GM19324 (cell line): ENCODE measurements at regions not wholly inside any gene's neighbourhood (a gene's known extent, or its start where the extent isn't known, plus 50 kb on each side); places are given as distances from the start of the nearest gene placed in this dataset.

Experiments used
- ATAC-seq: cut with Tn5 transposase; IDR thresholded peaks from one replicate; pipeline ENCODE4 v1.9.1; 2021; ENCODE audit warnings: mild to moderate bottlenecking, moderate library complexity; ENCODE audit not compliant: unreplicated experiment, low FRiP score

- no peak for ATAC-seq
Measured at GRCh38 chr16:85971902-85972638, 73.1 kb downstream of the IRF8 start.

- no peak for ATAC-seq
Measured at GRCh38 chr16:85974428-85975375, 75.7 kb downstream of the IRF8 start.

- ATAC-seq = no peak
Measured at GRCh38 chr16:85975451-85975981, 76.6 kb downstream of the IRF8 start.

- ATAC-seq = no peak
Measured at GRCh38 chr16:85978291-85978775, 79.4 kb downstream of the IRF8 start.

GRCh38 chr16:85978976-85979375, 80.0 kb downstream of the IRF8 start:
- ATAC-seq = no peak

GRCh38 chr16:85979605-85980004, 80.6 kb downstream of the IRF8 start:
- no peak for ATAC-seq

- ATAC-seq = no peak
Measured at GRCh38 chr16:85980686-85981085, 81.7 kb downstream of the IRF8 start.

GRCh38 chr16:85981826-85982562, 83.0 kb downstream of the IRF8 start:
- no peak for ATAC-seq

- ATAC-seq = no peak
Measured at GRCh38 chr16:85982563-85982939, 83.6 kb downstream of the IRF8 start.

GRCh38 chr16:85983064-85983463, 84.1 kb downstream of the IRF8 start:
- no peak for ATAC-seq

- no peak for ATAC-seq
Measured at GRCh38 chr16:85983606-85984230, 84.8 kb downstream of the IRF8 start.

GRCh38 chr16:85984231-85984880, 85.4 kb downstream of the IRF8 start:
- no peak for ATAC-seq

- ATAC-seq = no peak
Measured at GRCh38 chr16:85984947-85985451, 86.0 kb downstream of the IRF8 start.

GRCh38 chr16:85986931-85987749, 88.2 kb downstream of the IRF8 start:
- ATAC-seq = no peak

GRCh38 chr16:85987750-85988078, 88.8 kb downstream of the IRF8 start:
- ATAC-seq = no peak

GRCh38 chr16:85988306-85988705, 89.3 kb downstream of the IRF8 start:
- ATAC-seq = no peak

- no peak for ATAC-seq
Measured at GRCh38 chr16:85988723-85989313, 89.9 kb downstream of the IRF8 start.

GRCh38 chr16:85989376-85989775, 90.4 kb downstream of the IRF8 start:
- no peak for ATAC-seq
